ENCODE measurements at regions not wholly inside any gene's neighbourhood (a gene's known extent, or its start where the extent isn't known, plus 50 kb on each side); places are given as distances from the start of the nearest gene placed in this dataset.
"Not testable (repeated sequence)": the region's sequence is repeated elsewhere in the genome, so short reads cannot be mapped to it uniquely, and the experiment has no call there.

DNA sequence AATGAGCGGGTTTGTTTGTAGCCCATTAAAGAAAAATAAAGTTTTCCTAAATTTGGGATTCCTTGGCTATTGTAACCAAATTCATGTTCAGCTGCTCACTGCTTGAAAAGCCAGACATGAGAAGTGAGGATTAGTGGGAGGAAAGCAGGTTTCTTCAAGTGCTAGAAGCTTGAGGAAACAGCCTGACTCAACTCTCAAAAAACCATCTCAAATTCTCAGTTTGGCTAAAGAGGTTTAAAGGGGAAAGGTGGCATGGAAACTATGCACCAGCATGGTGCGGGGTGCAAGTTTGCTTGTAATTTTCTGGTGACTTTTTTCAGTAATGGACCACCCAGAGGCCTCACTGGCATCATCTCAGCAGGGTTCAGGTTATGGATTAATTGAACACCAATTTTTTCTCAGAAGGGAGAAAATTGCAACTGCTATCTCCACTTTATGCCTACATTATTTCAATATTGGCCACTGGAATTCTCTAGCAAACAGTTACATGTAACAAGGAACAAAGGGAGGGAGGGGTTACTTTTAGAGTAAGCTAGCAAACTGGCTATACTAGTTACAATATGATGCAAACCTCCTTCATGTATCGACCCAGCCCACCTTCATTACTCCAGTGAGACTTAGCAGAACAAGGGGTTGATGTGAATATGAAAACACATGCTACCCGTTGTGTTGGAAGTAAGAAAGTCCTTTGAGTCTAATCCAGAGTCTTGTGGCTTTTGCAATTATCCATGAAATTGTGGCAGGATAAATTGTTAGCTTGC is 85.0 kb upstream of the IFNGR1 start:
- ATAC-seq (no peak), DNase-seq (no peak)
- no peak overlapping the region for H3K4me3 ChIP-seq
- no peaks in the 10 kb centered on the region for H3K9me3 ChIP-seq
- H3K27me3 ChIP-seq: no peaks in the 10 kb centered on the region
- H3K4me1 ChIP-seq: peaks cover 0 to 32% (median 2%) of the 10 kb centered on the region in 9 donors
- TF ChIP-seq, protein P1, sequence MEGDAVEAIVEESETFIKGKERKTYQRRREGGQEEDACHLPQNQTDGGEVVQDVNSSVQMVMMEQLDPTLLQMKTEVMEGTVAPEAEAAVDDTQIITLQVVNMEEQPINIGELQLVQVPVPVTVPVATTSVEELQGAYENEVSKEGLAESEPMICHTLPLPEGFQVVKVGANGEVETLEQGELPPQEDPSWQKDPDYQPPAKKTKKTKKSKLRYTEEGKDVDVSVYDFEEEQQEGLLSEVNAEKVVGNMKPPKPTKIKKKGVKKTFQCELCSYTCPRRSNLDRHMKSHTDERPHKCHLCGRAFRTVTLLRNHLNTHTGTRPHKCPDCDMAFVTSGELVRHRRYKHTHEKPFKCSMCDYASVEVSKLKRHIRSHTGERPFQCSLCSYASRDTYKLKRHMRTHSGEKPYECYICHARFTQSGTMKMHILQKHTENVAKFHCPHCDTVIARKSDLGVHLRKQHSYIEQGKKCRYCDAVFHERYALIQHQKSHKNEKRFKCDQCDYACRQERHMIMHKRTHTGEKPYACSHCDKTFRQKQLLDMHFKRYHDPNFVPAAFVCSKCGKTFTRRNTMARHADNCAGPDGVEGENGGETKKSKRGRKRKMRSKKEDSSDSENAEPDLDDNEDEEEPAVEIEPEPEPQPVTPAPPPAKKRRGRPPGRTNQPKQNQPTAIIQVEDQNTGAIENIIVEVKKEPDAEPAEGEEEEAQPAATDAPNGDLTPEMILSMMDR (IDR thresholded peaks at IDR 0.05): no peak
- no peak overlapping the region for H3K27ac ChIP-seq
- intact Hi-C loops (cut with DNase I): no loop called here
- WGBS, 2 donors: 87 to 92% methylated on average over 4 of the region's 4 CpGs
- no peaks in the 10 kb centered on the region for H3K36me3 ChIP-seq

DNA sequence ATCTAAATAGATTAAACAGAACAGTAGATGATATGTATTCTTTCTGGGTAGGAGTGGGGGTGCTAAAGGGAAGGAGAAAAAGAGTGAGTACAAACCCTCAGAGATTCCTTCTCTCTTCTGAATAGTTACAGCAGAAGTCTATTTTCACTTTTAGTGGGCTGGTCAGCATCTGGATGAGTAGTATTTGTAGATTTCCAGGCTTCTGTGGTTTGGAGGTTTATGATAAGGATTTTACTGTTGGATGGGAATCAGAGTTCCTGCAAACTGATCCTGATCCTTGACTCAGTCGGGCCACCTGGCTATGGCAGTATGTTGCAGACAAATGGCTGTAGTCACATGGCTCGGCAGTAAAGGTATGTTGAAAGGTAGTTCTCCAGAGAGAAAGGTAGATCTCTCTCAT is 84.3 kb upstream of the IFNGR1 start:
- Histone ChIP-seq H3K4me1 (peaks cover 0 to 30% (median 0%) of the 10 kb centered on the region in 9 donors), H3K4me3 (no peak overlapping the region), H3K36me3 (no peaks in the 10 kb centered on the region), H3K27ac (no peak overlapping the region), H3K9me3 (no peaks in the 10 kb centered on the region), H3K27me3 (no peaks in the 10 kb centered on the region)
- TF ChIP-seq, protein P1 (IDR thresholded peaks at IDR 0.05): no peak
- DNase-seq (no peak), ATAC-seq (no peak)
- 82 to 95% methylated on average over 2 of the region's 2 CpGs for WGBS, 2 donors
- intact Hi-C loops (cut with DNase I): no loop called here

DNA sequence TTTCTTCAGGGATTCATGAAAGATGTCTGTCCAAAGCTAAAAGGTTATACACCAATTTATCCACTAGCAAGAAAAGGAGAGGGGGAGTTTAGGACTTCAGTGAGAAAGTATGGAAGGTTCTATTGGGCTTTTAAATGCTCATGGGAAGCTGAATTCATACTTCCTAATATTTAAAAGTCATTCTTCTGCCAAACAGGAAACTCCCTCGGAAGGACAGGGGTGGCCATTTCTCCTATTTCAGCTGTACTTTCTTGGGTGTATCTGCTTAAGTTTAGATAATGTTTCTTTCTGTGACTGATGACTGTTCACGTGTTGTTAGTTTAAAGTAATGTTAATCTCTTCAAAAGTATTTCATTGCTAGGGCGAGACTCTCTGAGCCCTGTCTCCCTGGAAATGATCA is 80.5 kb upstream of the IFNGR1 start:
- ATAC-seq (no peak), DNase-seq (no peak)
- H3K36me3 ChIP-seq: no peaks in the 10 kb centered on the region
- no peak overlapping the region for H3K4me3 ChIP-seq
- H3K27me3 ChIP-seq: no peaks in the 10 kb centered on the region
- TF ChIP-seq, protein P1 (IDR thresholded peaks at IDR 0.05): no peak
- H3K9me3 ChIP-seq: no peaks in the 10 kb centered on the region
- intact Hi-C loops (cut with DNase I): loop anchor here in 1 of 10 donors (10.0 kb wide), 1 partner anchor 335 kb away; no protein-coding TSS in a partner anchor
- peaks cover 0 to 29% (median 0%) of the 10 kb centered on the region in 9 donors for H3K4me1 ChIP-seq
- H3K27ac ChIP-seq: no peak overlapping the region
- WGBS, 2 donors: 56 to 62% methylated on average over 3 of the region's 3 CpGs

DNA sequence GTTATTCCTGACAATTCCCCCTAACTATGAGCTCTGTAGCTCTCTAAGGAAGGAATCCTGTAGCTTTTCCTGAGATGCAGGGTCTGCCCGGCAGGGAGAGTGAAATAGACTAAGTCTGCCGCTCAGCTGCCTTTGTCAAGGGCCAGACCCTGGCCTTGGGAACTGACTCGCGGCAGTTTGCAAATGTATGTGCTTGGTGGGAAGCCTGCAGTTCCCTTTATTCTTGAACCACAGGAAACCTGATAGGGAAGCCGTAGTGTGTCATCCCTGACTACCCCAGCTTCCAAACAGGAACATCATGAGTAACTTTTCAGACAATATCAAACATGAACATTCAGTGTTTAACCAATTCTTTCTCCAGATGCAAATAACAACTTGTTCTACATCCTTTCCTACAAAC is 78.7 kb upstream of the IFNGR1 start:
- Histone ChIP-seq H3K4me1 (peaks cover 0 to 29% (median 0%) of the 10 kb centered on the region in 9 donors), H3K9me3 (no peaks in the 10 kb centered on the region), H3K4me3 (no peak overlapping the region), H3K36me3 (no peaks in the 10 kb centered on the region), H3K27ac (peak overlapping the region in 1 of 10 donors; percentile 45), H3K27me3 (no peaks in the 10 kb centered on the region)
- intact Hi-C loops (cut with DNase I): loop anchor here in 1 of 10 donors (10.0 kb wide), 1 partner anchor 337 kb away; no protein-coding TSS in a partner anchor
- TF ChIP-seq, protein P1 (IDR thresholded peaks at IDR 0.05): no peak
- ATAC-seq (peak in 4 of 8 donors; percentile 20 to 62 (median 36)), DNase-seq (no peak)
- 45 to 48% methylated on average over 5 of the region's 5 CpGs for WGBS, 2 donors

DNA sequence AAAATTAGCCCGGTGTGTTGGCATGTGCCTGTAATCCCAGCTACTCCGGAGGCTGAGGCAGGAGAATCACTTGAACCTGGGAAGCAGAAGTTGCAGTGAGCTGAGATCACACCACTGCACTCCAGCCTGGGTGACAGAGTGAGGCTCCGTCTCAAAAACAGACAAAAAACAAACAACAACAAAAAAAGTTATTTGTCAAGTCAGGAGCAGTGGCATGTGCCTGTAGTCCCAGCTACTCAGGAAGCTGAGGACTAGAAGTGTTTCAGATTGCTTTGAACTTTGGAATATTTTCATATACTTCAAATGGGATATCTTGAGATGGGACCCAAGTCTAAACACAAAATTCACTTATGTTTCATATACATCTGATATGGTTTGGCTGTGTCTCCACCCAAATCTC is 73.1 kb upstream of the IFNGR1 start:
- not testable (repeated sequence) for H3K27ac ChIP-seq, H3K36me3 ChIP-seq, H3K4me3 ChIP-seq, DNase-seq, ATAC-seq, H3K27me3 ChIP-seq, H3K9me3 ChIP-seq
- intact Hi-C loops (cut with DNase I): loop anchor here in 1 of 10 donors (10.0 kb wide), 1 partner anchor 342 kb away; no protein-coding TSS in a partner anchor
- 91% methylated on average over 3 of the region's 3 CpGs for WGBS, 2 donors
- peaks cover 0 to 25% (median 3%) of the 10 kb centered on the region in 9 donors for H3K4me1 ChIP-seq
